Chondrocyte (in vitro differentiated cells): ENCODE measurements at regions not wholly inside any gene's neighbourhood (a gene's known extent, or its start where the extent isn't known, plus 50 kb on each side); places are given as distances from the start of the nearest gene placed in this dataset.

Experiments used
- DNase-seq: peaks from one replicate; pipeline ENCODE4 v3.0.0; 2021; ENCODE audit warnings: mixed read lengths, low spot score
- H3K27ac Mint-ChIP-seq: one replicate; pipeline ENCODE4 v1.8.0; 2021; ENCODE audit warnings: mild to moderate bottlenecking, moderate library complexity, mixed read lengths; ENCODE audit not compliant: unreplicated experiment
- H3K27me3 Mint-ChIP-seq: 2 replicates; pipeline ENCODE4 v1.8.0; 2021; ENCODE audit warnings: low read depth, mixed read lengths
- H3K36me3 Mint-ChIP-seq: 2 replicates; pipeline ENCODE4 v1.8.0; 2021; ENCODE audit warnings: low read depth, mixed read lengths
- H3K4me1 Mint-ChIP-seq: 2 replicates; pipeline ENCODE4 v1.8.0; 2021; ENCODE audit warnings: low read depth, mild to moderate bottlenecking, mixed read lengths
- H3K4me3 Mint-ChIP-seq: one replicate; pipeline ENCODE4 v1.8.0; 2021; ENCODE audit warnings: mild to moderate bottlenecking, moderate library complexity, mixed read lengths; ENCODE audit not compliant: unreplicated experiment
- H3K9me3 Mint-ChIP-seq: 2 replicates; pipeline ENCODE4 v1.8.0; 2021; ENCODE audit warnings: low read depth, mixed read lengths
- TF ChIP-seq, protein P1 (sequence below): fragments of 200-600 bp; sonication (generic); IDR thresholded peaks from 2 replicates; pipeline ENCODE4 v1.5.0; 2021; ENCODE audit warnings: antibody characterized with exemption, mild to moderate bottlenecking, moderate library complexity

DNA sequence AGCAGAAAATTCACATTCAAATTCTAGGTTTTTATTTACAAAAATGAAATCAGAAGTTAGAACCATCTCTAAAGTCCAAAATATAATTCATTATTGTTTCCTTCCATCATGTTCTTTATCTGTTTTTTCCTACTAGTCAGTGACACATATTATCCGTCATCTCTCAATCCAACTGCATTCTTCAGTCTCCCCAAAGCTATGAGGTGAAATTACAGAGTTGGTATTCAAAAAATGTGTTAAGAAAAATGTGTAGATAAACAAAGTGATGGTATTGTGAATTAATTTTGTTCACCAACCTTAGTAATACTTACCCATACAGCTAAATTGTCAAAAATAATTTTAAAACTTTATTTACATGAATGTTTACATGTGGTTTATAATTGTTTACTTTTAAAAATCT lies 448.7 kb upstream of the MIR17HG start:
- no peaks in the 10 kb centered on the region for H3K27me3 Mint-ChIP-seq
- no peak for DNase-seq
- TF ChIP-seq, protein P1, sequence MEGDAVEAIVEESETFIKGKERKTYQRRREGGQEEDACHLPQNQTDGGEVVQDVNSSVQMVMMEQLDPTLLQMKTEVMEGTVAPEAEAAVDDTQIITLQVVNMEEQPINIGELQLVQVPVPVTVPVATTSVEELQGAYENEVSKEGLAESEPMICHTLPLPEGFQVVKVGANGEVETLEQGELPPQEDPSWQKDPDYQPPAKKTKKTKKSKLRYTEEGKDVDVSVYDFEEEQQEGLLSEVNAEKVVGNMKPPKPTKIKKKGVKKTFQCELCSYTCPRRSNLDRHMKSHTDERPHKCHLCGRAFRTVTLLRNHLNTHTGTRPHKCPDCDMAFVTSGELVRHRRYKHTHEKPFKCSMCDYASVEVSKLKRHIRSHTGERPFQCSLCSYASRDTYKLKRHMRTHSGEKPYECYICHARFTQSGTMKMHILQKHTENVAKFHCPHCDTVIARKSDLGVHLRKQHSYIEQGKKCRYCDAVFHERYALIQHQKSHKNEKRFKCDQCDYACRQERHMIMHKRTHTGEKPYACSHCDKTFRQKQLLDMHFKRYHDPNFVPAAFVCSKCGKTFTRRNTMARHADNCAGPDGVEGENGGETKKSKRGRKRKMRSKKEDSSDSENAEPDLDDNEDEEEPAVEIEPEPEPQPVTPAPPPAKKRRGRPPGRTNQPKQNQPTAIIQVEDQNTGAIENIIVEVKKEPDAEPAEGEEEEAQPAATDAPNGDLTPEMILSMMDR = no peak
- H3K36me3 Mint-ChIP-seq = no peaks in the 10 kb centered on the region
- no peaks in the 10 kb centered on the region for H3K9me3 Mint-ChIP-seq
- no peak overlapping the region for H3K27ac Mint-ChIP-seq
- H3K4me3 Mint-ChIP-seq = no peak overlapping the region
- H3K4me1 Mint-ChIP-seq = peaks cover 11% of the 10 kb centered on the region

GRCh38 chr13:90899416-90899815 lies 448.1 kb upstream of the MIR17HG start:
- H3K4me3 Mint-ChIP-seq = no peak overlapping the region
- TF ChIP-seq, protein P1 = no peak
- H3K27me3 Mint-ChIP-seq = no peaks in the 10 kb centered on the region
- no peaks in the 10 kb centered on the region for H3K36me3 Mint-ChIP-seq
- H3K27ac Mint-ChIP-seq = no peak overlapping the region
- H3K9me3 Mint-ChIP-seq = no peaks in the 10 kb centered on the region
- no peak for DNase-seq
- H3K4me1 Mint-ChIP-seq = peaks cover 11% of the 10 kb centered on the region

DNA sequence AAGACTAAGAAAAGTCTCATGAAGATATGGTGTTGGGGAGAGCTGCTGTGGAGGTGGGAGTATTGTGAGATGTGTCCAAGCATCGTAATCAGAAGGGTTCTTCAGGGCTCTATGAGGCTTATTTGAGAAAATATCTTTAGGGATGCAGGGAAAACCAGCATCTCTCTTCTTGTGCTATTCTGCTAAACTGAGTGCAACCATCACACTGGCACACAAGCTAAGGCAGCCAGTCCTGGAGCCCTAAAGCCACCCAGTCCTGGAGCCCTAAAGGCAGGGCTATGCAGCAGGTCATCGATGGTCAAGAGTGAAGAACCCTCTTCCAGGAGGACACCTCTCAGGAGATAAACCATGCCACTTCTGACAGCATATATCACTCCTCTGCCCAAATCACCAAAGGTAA lies 445.2 kb upstream of the MIR17HG start:
- H3K9me3 Mint-ChIP-seq = peaks cover 15% of the 10 kb centered on the region
- peaks cover 2% of the 10 kb centered on the region for H3K36me3 Mint-ChIP-seq
- no peak overlapping the region for H3K27ac Mint-ChIP-seq
- TF ChIP-seq, protein P1 = no peak
- no peaks in the 10 kb centered on the region for H3K27me3 Mint-ChIP-seq
- H3K4me1 Mint-ChIP-seq = peaks cover 11% of the 10 kb centered on the region
- no peak for DNase-seq
- no peak overlapping the region for H3K4me3 Mint-ChIP-seq

GRCh38 chr13:90906554-90906953 lies 440.9 kb upstream of the MIR17HG start:
- H3K4me1 Mint-ChIP-seq = no peaks in the 10 kb centered on the region
- no peak overlapping the region for H3K27ac Mint-ChIP-seq
- H3K4me3 Mint-ChIP-seq = no peak overlapping the region
- TF ChIP-seq, protein P1 = no peak
- no peak for DNase-seq
- H3K9me3 Mint-ChIP-seq = peaks cover 15% of the 10 kb centered on the region
- no peaks in the 10 kb centered on the region for H3K27me3 Mint-ChIP-seq
- peaks cover 2% of the 10 kb centered on the region for H3K36me3 Mint-ChIP-seq

- TF ChIP-seq, protein P1 = no peak
- Mint-ChIP-seq H3K4me3 (no peak overlapping the region), H3K27ac (no peak overlapping the region), H3K4me1 (no peaks in the 10 kb centered on the region), H3K27me3 (no peaks in the 10 kb centered on the region), H3K9me3 (peaks cover 15% of the 10 kb centered on the region), H3K36me3 (peaks cover 2% of the 10 kb centered on the region)
- no peak for DNase-seq
These were observed 438.7 kb upstream of the MIR17HG start for GRCh38 chr13:90908792-90909191.
